Loucy (cell line): ENCODE measurements at regions not wholly inside any gene's neighbourhood (a gene's known extent, or its start where the extent isn't known, plus 50 kb on each side); places are given as distances from the start of the nearest gene placed in this dataset.

ENCODE experiments used
- EZH2phosphoT487 ChIP-seq: fragments of 200-600 bp; IDR thresholded peaks from 2 replicates; pipeline ENCODE4 v1.6.1; 2018; ENCODE audit warnings: antibody characterized with exemption, mild to moderate bottlenecking, moderate library complexity, borderline replicate concordance
- TF ChIP-seq, protein P1 (sequence below): fragments of 200-600 bp; sonication (generic); conservative IDR thresholded peaks from 2 replicates; pipeline ENCODE4 v1.5.1; 2014; ENCODE audit warnings: mild to moderate bottlenecking, antibody characterized with exemption, low read length

DNA sequence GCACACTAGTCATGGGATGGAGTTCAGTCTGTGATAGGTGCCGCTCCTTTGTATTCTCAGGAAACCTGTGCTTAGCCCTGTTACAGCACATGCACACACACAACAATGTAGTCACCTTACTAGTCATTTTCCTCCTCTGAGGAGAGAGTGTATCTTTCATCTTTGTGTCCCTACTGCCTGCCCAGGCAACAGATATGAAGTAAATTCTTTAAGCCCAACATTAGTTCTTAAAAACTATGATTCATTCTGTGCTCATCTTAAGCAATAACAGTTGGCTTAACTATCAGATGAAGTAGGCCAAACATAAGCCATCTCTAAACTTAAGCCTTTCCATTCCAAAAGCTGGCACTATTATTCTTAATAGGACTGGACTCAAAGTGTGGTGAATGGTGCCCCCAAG lies 186.5 kb downstream of the LNPK start:
- TF ChIP-seq, protein P1, sequence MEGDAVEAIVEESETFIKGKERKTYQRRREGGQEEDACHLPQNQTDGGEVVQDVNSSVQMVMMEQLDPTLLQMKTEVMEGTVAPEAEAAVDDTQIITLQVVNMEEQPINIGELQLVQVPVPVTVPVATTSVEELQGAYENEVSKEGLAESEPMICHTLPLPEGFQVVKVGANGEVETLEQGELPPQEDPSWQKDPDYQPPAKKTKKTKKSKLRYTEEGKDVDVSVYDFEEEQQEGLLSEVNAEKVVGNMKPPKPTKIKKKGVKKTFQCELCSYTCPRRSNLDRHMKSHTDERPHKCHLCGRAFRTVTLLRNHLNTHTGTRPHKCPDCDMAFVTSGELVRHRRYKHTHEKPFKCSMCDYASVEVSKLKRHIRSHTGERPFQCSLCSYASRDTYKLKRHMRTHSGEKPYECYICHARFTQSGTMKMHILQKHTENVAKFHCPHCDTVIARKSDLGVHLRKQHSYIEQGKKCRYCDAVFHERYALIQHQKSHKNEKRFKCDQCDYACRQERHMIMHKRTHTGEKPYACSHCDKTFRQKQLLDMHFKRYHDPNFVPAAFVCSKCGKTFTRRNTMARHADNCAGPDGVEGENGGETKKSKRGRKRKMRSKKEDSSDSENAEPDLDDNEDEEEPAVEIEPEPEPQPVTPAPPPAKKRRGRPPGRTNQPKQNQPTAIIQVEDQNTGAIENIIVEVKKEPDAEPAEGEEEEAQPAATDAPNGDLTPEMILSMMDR = no peak
- no peak for TF ChIP-seq EZH2phosphoT487
